COR-L47 (cell line): ENCODE measurements at regions not wholly inside any gene's neighbourhood (a gene's known extent, or its start where the extent isn't known, plus 50 kb on each side); places are given as distances from the start of the nearest gene placed in this dataset.
A peak's percentile ranks its signal among the peaks of the same experiment; 100 is the strongest.

Source experiments
- DNase-seq: peaks from one replicate; lab custom pipeline; 2025; lab: John Stamatoyannopoulos, UW

DNA sequence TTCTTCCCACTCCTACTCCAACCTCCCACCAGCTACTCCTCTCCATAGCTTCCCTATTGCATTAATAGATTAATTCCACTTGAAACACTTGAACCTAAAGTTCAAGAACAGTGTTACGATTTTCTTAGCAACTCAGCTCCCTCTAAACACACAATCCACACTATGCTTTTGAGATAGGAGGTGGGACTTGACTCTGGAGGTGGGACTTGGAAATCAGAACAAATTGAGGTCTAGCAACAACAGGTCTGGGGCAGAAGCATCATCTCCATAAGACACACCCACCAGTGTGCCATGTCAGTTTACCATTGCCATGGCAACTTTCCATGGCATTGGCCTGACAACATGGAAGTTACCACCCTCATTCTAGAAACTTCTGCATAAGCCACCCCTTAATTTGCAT, 336.5 kb upstream of the ALCAM start:
- DNase-seq = no peak

DNA sequence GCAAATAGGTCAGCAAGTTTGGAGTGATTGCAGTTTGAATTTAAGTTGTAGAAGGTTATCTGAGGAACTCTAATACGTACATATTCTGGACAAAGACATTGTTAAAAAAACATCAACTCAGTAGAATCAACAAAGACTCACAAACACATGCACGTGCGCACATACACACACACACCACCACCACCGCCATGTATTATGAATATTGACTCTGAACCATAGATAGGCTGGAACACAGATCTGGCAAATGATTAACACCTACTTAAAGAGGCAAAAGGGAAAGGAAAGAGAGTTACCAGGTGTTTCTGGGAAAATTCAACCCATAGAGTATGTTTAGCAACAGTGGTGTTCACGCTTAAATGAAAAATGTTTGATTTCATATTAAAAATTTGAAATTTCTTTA, 334.2 kb upstream of the ALCAM start:
- DNase-seq = no peak

DNA sequence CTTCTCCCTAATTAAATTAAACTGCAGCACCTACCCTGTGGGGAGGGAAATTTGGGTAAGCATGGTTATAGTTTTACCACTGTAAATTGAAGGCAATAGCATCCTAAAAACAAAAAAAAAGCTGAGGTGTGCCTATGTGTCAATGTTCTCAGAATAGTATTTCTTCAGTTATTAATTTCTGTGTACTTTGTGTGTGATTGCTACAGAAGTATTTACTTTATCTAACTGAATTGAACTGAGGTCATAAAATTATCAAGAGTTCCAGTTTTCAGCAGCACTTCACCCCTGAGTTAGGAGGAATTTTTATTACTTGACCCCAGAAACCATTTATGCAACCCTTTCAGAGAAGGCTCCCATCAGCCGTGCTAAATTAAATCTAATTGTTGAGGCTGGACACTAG, 333.6 kb upstream of the ALCAM start:
- DNase-seq = no peak

DNA sequence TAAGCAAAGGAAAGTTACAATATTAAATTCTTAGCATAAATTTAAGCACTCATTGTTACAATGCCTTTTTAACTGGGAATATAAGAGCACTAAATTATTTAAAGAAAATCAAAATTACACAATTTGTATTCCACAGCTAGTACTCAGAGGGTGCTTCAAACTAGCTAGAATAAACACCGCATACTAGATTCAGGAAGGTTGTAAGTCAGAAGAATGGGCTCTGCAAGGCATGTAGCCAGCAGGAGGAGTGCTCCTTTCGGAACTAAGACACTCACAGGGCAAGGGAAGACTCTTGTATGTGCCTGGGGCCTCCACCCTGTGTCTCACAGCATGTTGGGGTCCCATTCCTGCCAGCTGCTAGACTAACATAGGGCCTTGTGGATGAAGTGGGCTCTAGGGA, 327.7 kb upstream of the ALCAM start:
- no peak for DNase-seq

DNA sequence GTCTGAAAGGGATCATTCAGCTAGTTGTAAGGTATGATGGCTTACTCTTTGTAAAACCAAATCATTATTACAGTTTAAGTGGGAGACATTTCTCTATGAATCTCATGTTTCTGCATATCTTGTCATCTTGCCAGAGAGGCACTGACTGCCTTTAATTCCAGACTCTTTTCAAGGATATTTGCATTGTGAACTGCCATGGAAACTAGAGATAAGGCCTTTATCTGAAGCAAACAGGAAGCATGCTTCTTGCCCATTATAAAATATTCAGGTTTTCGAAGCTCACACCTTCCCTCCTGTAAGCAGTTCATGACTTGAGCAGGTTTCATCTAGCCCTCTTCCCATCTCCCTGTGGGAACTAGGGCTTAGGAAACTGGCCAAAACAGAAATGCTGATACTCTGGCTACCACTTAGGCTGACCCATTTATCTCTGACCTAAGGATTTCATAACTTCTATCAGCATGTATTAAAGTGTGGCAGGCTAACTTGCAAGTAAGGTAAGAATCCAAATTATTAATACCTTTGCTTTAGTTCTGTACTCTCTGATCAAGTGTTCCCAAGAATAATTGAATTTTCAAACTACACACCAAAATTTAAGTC, 326.6 kb upstream of the ALCAM start:
- DNase-seq = peak; percentile 23

DNA sequence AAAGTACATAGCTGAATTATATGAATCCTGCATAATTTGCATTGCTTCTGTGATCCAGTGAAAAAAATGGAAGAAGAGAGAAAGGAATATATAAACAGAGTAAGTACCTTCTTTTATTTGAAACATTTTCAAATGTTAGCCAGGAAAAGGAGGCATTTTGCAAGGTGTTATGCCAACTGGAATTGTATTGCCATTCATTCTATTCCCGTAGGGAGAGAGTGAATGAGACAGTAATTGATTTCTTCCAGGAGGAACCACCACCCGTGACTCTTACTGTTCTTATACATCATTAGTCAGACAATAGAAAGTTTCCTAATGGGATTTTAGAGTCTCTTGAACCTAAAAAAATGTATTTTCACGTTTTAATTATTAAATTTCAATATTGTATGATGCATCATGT, 324.1 kb upstream of the ALCAM start:
- no peak for DNase-seq

DNA sequence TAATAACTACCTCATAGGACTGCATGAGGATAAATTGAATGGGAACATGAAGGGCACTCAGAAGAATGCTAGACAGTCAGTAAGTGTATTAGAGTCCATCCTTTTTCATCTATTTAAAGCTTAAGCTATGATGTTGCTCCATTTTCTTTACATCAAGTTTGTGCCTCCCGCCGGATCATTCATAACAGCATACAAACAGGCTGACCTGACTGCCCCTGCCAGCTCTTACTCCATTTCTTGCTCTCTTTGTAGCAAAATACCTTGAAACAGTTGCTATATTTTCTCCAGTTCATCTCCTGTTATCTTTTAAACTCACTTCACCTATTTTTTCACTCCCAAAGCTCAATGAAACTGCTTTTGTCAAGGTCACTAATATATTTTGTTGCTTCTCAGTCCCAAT, 315.6 kb upstream of the ALCAM start:
- no peak for DNase-seq

DNA sequence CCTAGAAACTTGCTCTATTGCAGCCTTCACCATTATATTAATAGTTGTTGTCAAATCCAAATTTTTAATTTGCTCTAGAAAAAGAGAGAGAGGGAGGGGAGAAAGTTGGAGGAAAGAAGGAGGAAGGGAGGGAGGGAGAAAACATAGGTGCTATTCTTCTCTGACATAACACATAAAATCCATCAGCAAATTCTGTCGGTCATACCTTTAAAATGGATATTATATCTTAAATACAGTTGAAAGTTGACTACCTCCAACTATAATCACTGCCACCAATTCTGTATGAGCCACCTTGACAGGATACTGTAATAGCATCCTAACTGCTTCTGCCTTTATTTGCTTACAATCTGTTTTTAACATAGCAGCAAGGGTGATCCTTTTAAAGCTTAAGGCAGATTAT, 314.7 kb upstream of the ALCAM start:
- DNase-seq = no peak

DNA sequence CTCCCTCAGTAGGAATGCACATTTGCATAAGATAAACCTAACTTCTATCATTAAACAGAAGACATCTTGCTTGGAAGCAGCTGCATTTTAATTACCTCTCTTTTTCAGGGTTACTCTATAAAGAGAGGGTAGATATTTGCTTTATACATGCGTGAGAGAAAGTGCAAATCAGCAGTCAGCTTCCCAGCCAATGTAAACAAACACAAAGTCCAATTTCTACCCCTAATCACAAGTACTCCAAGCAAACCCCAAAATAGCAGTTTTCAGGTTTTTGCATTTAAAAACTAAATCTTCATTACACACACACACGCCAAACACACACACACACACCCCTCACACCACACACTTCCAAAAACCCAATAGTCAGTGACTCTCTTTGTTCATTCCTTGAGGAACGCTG, 303.9 kb upstream of the ALCAM start:
- peak; percentile 47 for DNase-seq

DNA sequence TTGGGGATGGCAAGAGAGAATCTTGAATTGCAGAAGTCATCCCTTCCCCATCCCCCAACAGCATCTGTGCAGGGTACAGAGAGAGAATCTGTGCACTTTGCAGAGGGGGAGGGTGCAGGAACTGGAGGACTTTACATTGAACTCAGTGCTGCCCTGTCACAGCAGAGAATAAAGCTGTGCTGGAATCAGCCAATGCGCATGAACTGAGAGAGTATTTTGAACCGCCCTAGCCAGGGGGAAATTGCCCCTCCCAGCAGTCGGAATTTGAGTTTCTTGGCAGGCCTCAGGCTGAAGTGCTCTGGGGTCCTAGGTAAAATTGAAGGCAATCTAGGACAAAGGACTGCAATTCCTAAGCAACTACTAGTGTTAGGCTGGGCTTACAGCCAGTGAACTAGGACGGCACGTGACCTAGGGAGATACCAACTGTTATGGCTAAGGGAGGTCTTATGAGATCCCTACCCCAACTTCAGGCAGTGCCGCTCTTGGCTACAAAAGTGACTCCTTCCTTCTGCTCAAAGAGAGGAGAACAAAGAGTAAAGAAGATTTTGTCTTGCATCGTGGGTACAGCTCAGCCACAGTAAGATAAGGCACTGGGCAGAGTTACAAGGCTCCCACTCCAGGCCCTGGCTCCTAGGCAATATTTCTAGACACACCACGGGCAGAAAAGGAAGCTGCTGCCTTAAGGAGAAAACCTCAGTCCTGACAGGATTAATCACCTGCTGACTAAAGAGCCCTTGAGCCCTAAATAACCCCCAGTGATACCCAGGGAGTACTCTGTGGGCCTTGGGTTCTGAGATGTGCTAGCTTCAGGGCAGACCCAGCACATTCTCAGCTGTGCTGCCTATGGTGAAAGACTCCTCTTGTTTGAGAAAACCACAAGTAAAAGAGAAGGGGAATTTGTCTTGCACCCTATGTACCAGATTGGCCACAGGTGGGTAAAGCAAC, 300.5 kb upstream of the ALCAM start:
- no peak for DNase-seq

DNA sequence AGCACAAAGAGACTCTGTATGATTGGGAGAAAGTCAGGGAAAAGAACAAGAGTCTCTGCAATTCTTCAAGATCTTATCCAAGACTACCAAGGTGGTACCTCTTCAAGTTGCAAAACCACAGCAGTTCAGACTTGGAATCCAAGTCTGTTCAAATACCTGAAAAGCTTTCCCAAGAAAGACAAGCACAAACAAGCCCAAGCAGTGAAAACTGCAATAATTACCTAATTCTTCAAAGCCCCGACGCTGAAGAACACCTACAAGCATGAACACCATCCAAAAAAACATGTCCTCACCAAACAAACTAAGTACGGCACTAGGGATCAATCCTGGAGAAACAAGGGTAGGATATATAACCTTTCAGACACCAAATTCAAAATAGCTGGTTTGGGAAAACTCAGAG, 299.3 kb upstream of the ALCAM start:
- no peak for DNase-seq

DNA sequence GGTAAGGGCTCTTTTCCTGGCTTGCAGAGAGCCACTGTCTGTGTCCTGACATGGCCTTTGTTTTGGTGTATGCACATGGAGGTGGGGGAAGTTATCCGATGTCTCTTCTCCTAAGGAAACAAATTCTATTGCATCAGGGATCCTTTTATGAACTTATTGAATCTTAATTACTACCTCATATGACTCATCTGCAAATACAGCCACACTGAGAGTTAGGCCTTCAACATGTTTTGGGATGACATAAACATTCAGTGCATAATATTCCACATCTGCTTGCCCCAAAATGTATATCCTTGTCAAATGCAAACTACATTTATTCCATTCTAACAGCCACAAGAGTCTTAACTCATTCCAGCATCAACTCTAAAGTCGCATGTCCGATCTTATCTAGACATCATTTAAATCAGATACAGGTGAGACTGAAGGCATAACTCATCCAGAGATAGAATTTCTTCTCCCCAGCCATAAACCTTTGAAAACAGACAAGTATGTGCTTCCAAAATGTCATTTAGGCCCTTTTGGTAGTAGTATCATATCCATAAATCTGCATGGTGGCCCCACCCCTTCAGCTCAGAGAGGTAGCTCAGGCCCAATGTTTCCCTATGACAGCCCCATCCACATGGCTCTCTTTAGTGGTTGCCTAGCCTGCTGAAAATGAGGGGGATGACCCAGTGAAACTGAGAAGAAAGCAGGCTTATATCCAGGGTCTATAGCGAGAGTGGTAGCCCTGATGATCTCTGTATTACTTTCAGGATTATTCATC, 289.5 kb upstream of the ALCAM start:
- no peak for DNase-seq

DNA sequence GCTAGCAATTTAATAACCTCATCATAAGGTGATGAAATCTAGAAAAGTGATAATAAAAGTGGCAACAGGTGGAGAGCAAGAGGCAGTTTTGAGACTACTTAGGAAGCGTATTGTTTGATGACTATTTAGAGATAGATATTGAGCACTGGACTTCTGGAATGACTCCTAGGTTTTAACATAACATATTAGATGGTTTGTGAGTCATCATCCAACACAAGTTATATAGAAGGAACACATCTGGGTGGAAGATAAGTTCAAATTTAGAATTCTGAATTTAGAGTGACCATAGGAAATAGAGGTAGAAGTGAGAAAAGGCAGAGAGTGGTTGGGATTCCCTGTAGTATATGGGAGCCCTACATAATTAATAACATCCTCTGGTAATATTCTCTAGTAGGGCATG, 282.8 kb upstream of the ALCAM start:
- DNase-seq = no peak

DNA sequence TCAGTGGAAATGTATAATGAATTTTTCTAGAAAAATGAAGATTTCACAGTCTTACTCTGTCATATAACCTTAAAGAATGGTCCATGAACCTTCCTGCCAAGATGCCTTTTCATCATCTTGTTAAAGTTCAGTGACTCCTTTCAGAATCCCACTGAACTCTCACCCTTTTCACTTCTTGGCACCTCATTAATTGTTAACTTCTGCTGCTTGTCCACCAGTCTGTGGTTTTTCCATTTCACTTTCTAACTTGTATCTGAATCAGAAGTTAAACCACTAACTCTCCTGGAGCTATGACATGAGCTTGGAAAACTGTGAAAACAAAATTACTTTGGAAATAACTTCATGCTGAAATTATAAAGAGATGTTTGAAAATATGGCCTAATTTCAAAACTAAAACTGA, 281.2 kb upstream of the ALCAM start:
- DNase-seq = no peak

DNA sequence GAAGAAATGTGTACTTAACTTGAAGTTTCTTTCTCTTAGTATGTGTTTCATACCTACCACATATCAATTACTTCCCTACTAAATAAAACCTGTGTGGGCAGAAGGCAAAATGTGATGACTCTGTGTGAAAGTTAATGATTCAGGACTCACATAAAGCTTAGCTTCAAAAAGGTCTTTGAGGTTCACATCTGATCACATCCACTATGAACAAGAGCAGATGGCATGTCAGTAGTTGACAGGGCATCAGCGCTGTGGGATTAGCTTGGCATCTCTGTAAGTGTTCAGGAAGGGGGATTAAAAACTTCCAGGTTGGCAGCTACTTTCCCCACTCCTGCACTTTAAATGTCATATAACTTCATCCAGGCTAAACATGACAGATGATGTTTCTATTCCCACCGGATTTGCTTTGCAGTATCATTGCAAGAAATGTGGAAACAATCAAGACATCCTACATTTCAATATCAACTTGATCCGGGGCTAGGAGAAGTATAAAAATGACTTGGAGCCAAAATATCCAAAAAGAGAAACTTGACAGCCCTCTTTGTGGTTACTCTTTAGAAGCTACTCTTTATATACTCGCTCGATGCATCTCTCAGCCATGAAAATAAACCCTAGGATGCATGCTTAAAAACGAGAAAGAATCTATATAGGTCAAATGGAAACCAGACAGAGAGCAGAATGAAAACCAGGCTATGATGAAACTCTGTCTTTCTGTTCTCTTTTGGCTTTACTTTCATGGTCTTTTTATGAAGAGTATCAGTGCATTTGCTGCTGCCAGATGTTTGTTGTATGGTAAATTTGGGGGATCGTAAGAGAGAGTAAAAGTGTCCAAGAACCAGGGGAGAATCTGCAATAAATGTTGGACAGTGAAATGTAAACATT, 273.1 kb upstream of the ALCAM start:
- DNase-seq = no peak

DNA sequence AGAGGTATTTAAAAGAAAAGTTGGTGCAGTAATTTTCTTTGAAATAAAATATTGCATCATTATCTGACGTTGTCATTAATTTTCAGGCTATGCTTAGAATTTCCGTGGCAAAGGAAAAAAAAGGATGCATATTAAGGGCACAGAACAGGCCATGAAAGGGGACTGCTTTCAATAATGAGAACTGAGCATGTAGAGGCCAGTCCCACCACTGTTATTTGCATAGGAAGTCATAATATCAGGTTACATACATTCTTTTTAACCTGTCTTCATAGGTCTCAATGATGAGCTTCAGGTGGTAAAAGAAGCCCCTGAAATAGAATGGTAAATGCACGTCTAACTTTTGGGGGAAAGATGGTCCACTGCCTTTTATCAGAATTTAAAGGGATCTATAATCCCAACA, 272.1 kb upstream of the ALCAM start:
- no peak for DNase-seq

DNA sequence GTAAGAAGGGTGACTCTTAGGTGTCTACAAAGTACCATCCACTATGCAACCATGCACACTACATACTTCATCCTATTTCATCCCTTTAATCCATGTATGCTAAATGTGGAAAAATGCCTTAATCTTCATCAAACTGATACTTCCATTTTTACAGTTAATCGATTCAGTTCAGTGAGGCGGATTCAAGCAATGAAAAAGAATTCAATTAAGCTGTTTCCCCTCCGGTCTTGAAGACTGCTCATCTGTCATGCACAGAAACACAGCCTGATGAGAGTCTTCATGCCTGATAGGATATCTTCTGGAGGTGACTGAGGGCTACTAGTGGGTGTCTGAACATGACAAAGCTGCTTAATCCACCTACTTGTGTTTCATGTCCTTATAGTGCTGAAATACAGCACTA, 270.6 kb upstream of the ALCAM start:
- no peak for DNase-seq

DNA sequence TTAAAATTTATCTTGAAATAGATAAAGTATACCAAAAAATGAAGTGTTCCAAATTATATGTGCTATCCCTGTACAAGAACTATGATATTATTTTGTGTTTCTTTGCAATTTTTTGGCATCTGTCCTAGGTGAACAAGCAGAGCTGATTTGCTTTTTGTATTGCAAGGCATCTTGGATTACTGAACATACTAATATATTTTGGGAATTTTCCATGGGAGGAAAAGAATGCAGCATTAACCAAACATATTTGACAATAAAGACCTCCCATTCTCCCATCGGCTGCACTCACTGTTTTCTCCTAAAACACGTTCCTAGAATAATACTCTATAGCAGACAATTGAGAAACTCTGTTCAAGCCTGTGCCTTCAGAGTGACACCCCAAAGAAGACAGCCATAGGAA, 265.1 kb upstream of the ALCAM start:
- DNase-seq = no peak

DNA sequence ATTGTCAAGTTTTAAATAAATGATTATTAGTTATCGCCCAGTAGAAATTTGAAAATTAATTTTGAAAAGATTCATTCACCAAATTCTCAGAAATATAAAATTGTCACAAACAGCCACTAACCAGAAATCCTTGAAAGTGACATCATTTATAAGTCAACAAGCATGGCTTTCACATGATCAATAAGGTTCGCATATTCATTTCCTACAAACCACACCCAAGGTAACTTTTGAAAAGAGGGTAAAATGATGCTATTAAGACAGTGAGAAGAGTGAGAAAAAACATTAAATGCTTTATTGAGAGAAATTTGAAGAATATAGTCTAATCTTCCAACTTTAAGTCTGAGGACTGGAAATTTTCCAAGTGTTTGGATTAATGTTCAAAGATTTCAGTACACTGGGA, 263.6 kb upstream of the ALCAM start:
- no peak for DNase-seq

DNA sequence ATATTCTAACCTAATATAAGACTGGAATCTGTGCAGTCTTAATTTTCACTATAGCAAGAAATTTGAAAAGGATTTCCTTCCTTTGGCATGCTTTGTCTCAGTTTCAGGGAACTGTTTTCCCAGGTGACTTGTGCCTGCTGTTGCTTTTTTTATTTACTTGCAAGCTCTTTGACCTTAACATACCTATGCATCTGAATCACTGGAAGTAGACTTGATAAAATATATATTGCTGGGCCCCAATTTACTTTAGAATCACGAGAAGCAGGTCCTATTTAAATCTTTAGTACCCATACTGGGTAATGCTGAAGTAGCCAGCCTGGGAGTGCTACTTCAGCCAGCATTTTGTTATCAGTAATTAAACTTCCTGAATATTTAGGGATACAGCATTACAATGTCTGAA, 257.9 kb upstream of the ALCAM start:
- DNase-seq = no peak

DNA sequence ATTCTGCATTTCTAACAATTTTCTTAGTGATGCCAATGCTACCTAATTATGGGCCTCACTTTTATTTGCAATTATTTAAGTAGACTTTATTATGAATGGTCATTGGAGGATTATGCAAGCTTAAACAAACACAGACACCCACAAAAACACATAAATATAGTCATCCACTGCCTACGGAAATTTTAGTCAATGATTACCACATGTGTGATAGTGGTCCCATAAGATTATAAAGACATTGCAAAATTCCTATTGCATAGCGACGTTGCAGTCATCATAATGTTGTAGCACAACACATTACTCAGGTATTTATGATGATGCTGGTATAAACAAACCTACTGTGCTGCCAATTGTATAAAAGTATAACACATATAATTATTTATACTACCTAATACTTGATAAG, 247.8 kb upstream of the ALCAM start:
- DNase-seq = no peak

DNA sequence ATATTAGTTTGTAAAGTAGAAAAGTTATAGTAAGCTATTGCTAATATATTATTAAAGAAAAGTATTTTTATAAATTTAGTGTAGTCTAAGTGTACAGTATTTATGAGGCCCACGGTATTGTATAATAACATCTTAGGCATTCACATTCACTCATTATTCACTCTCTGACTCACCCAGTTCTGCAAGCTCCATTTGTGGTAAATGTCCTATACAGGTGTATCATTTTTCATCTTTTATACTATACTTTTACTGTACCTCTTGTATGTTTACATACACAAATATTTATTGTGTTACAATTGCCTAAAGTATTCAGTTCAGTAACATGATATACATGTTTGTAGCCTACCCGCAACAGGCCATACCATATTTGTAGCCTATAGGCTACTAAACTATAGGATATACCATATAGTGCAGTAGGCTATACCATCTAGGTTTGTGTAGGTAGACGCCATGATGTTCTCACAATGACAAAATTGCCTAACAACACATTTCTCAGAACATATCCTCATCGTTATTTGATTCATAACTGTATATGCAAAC, 246.8 kb upstream of the ALCAM start:
- no peak for DNase-seq
